SK-N-SH treated with all-trans-retinoic acid at 6 μM for 48 hours (cell line): ENCODE measurements at regions not wholly inside any gene's neighbourhood (a gene's known extent, or its start where the extent isn't known, plus 50 kb on each side); places are given as distances from the start of the nearest gene placed in this dataset.

ENCODE experiments used
- ATAC-seq: fragments of 200-7000 bp; cut with Tn5 transposase; 3 replicates; pipeline ENCODE4 v1.9.1; 2020; ENCODE audit warnings: mild to moderate bottlenecking, moderate library complexity
- ARNTL ChIP-seq: fragments of 450-650 bp; formaldehyde crosslinking; IDR thresholded peaks from 2 replicates; pipeline ENCODE4 v1.5.0; 2020; ENCODE audit warnings: low read depth, mild to moderate bottlenecking, moderate library complexity, borderline replicate concordance
- BACH2 ChIP-seq: fragments of 250-450 bp; sonication (Bioruptor Pico); IDR thresholded peaks from 2 replicates; pipeline ENCODE4 v1.9.0; 2021; ENCODE audit warnings: mild to moderate bottlenecking, borderline replicate concordance
- CREB5 ChIP-seq: fragments of 250-450 bp; sonication (Bioruptor Pico); IDR thresholded peaks from 2 replicates; pipeline ENCODE4 v1.5.1; 2020; ENCODE audit warnings: low read depth, mild to moderate bottlenecking, moderate library complexity
- CSDC2 ChIP-seq: fragments of 250-450 bp; sonication (Bioruptor Pico); IDR thresholded peaks from 2 replicates; pipeline ENCODE4 v1.5.0; 2020; ENCODE audit warnings: mild to moderate bottlenecking, moderate library complexity
- CSRNP3 ChIP-seq: fragments of 250-450 bp; sonication (Bioruptor Pico); IDR thresholded peaks from 2 replicates; pipeline ENCODE4 v1.5.1; 2021; ENCODE audit warnings: mild to moderate bottlenecking, moderate library complexity
- ESRRG ChIP-seq: fragments of 250-450 bp; sonication (Bioruptor Pico); IDR thresholded peaks from 2 replicates; pipeline ENCODE4 v1.6.1; 2021; ENCODE audit warnings: mild to moderate bottlenecking
- GLIS3 ChIP-seq: fragments of 250-450 bp; sonication (Bioruptor Pico); IDR thresholded peaks from 2 replicates; pipeline ENCODE4 v1.5.0; 2020; ENCODE audit warnings: mild to moderate bottlenecking, moderate library complexity
- ISL1 ChIP-seq: fragments of 250-450 bp; sonication (Bioruptor Pico); IDR thresholded peaks from 2 replicates; pipeline ENCODE4 v2.1.2; 2022; ENCODE audit warnings: mild to moderate bottlenecking, moderate library complexity
- OSR1 ChIP-seq: fragments of 250-450 bp; sonication (Bioruptor Pico); IDR thresholded peaks from 2 replicates; pipeline ENCODE4 v1.8.0; 2022; ENCODE audit warnings: moderate library complexity, mild to moderate bottlenecking, inconsistent platforms
- PATZ1 ChIP-seq: fragments of 250-450 bp; sonication (Bioruptor Pico); IDR thresholded peaks from 2 replicates; pipeline ENCODE4 v1.8.0; 2020; ENCODE audit warnings: mild to moderate bottlenecking, moderate library complexity, borderline replicate concordance
- PPARA ChIP-seq: fragments of 250-450 bp; sonication (Bioruptor Pico); IDR thresholded peaks from 2 replicates; pipeline ENCODE4 v1.5.0; 2020; ENCODE audit warnings: mild to moderate bottlenecking, borderline replicate concordance
- RARB ChIP-seq: fragments of 250-450 bp; sonication (Bioruptor Pico); IDR thresholded peaks from 2 replicates; pipeline ENCODE4 v1.8.0; 2021; ENCODE audit warnings: mild to moderate bottlenecking, moderate library complexity
- SNAI2 ChIP-seq: fragments of 250-450 bp; sonication (Bioruptor Pico); IDR thresholded peaks from 2 replicates; pipeline ENCODE4 v1.5.0; 2020; ENCODE audit warnings: mild to moderate bottlenecking, moderate library complexity
- TCF4 ChIP-seq: fragments of 250-450 bp; sonication (Bioruptor Pico); IDR thresholded peaks from 2 replicates; pipeline ENCODE4 v1.8.0; 2021; ENCODE audit warnings: mild to moderate bottlenecking, moderate library complexity, borderline replicate concordance
- TOX ChIP-seq: fragments of 250-450 bp; sonication (Bioruptor Pico); IDR thresholded peaks from 2 replicates; pipeline ENCODE4 v1.8.0; 2021; ENCODE audit warnings: mild to moderate bottlenecking, moderate library complexity, borderline replicate concordance
- ZC3H10 ChIP-seq: fragments of 250-450 bp; sonication (Bioruptor Pico); IDR thresholded peaks from 2 replicates; pipeline ENCODE4 v1.5.1; 2021; ENCODE audit warnings: mild to moderate bottlenecking, moderate library complexity
- ZFP3 ChIP-seq: fragments of 250-450 bp; sonication (Bioruptor Pico); IDR thresholded peaks from 2 replicates; pipeline ENCODE4 v1.5.0; 2020; ENCODE audit warnings: mild to moderate bottlenecking, moderate library complexity
- ZFP30 ChIP-seq: fragments of 450-650 bp; formaldehyde crosslinking; IDR thresholded peaks from 2 replicates; pipeline ENCODE4 v1.5.0; 2022; ENCODE audit warnings: mild to moderate bottlenecking, moderate library complexity
- ZNF565 ChIP-seq: fragments of 450-650 bp; formaldehyde crosslinking; conservative IDR thresholded peaks from 2 replicates; pipeline ENCODE4 v1.5.0; 2020; ENCODE audit warnings: low read depth, mild to moderate bottlenecking, moderate library complexity
- ZNF70 ChIP-seq: fragments of 450-650 bp; formaldehyde crosslinking; IDR thresholded peaks from 2 replicates; pipeline ENCODE4 v1.5.0; 2020; ENCODE audit warnings: mild to moderate bottlenecking, moderate library complexity
- ZNF8 ChIP-seq: fragments of 450-650 bp; formaldehyde crosslinking; IDR thresholded peaks from 2 replicates; pipeline ENCODE4 v1.5.0; 2020; ENCODE audit warnings: mild to moderate bottlenecking, moderate library complexity
- TF ChIP-seq, protein P1 (sequence below): fragments of 250-450 bp; sonication (Bioruptor Pico); IDR thresholded peaks from 2 replicates; pipeline ENCODE4 v1.8.0; 2021; ENCODE audit warnings: low read depth, mild to moderate bottlenecking, moderate library complexity, borderline replicate concordance

DNA sequence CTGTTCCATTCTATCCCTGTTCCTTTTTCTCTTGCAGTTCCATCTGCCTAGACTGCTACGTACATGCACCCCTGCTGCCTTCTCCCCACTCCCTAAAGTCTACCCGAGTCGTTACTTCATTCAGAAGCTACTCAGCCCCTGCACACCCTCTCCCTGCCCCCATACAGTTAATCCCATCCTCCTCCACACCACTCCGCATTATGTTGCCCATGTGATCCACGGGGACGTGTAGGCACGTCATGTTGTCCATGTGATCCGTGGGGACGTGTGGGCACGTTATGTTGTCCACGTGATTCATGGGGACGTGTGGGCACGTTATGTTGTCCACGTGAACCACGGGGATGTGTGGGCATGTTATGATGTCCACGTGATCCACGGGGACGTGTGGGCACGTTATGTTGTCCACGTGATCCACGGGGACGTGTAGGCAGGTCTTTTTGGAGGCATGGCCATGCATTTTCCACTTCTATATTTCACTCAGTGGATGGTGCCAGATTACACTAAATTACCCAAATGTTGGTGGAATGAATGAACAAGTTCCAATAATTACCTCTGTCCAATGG, 299.5 kb downstream of the DCDC2C start:
- ATAC-seq: no peak

GRCh38 chr2:4012197-4012596, 308.8 kb downstream of the DCDC2C start:
- TF ChIP-seq ZFP3 (no peak), TOX (CRISPR knock-in tag) (no peak), CSRNP3 (CRISPR knock-in tag) (no peak), BACH2 (CRISPR knock-in tag) (no peak), ZNF8 (CRISPR knock-in tag) (no peak), PATZ1 (CRISPR knock-in tag) (no peak), ARNTL (no peak), ZC3H10 (CRISPR knock-in tag) (no peak), ZNF70 (CRISPR knock-in tag) (no peak)
- ATAC-seq: no peak

More for the DNA sequence above, 299.5 kb downstream of the DCDC2C start:
- TF ChIP-seq ARNTL (no peak), CREB5 (CRISPR knock-in tag) (no peak), PATZ1 (CRISPR knock-in tag) (no peak), ZNF8 (CRISPR knock-in tag) (no peak), ZC3H10 (CRISPR knock-in tag) (no peak), TOX (CRISPR knock-in tag) (no peak), BACH2 (CRISPR knock-in tag) (no peak), SNAI2 (no peak), ESRRG (CRISPR knock-in tag) (no peak), CSDC2 (CRISPR knock-in tag) (no peak), ZFP30 (CRISPR knock-in tag) (no peak), GLIS3 (CRISPR knock-in tag) (no peak), TCF4 (CRISPR knock-in tag) (no peak), ISL1 (CRISPR knock-in tag) (no peak), ZNF70 (CRISPR knock-in tag) (no peak), RARB (CRISPR knock-in tag) (no peak)
- TF ChIP-seq, protein P1, sequence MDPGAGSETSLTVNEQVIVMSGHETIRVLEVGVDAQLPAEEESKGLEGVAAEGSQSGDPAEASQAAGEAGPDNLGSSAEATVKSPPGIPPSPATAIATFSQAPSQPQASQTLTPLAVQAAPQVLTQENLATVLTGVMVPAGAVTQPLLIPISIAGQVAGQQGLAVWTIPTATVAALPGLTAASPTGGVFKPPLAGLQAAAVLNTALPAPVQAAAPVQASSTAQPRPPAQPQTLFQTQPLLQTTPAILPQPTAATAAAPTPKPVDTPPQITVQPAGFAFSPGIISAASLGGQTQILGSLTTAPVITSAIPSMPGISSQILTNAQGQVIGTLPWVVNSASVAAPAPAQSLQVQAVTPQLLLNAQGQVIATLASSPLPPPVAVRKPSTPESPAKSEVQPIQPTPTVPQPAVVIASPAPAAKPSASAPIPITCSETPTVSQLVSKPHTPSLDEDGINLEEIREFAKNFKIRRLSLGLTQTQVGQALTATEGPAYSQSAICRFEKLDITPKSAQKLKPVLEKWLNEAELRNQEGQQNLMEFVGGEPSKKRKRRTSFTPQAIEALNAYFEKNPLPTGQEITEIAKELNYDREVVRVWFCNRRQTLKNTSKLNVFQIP (CRISPR knock-in tag): no peak

GRCh38 chr2:4018535-4018934, 315.2 kb downstream of the DCDC2C start:
- ATAC-seq: no peak
- TF ChIP-seq BACH2 (CRISPR knock-in tag) (no peak), CREB5 (CRISPR knock-in tag) (no peak), PATZ1 (CRISPR knock-in tag) (no peak), ZC3H10 (CRISPR knock-in tag) (no peak), TCF4 (CRISPR knock-in tag) (no peak), GLIS3 (CRISPR knock-in tag) (no peak), CSDC2 (CRISPR knock-in tag) (no peak), OSR1 (CRISPR knock-in tag) (no peak), CSRNP3 (CRISPR knock-in tag) (no peak), ZFP30 (CRISPR knock-in tag) (no peak), ZNF565 (CRISPR knock-in tag) (no peak), ISL1 (CRISPR knock-in tag) (no peak), PPARA (CRISPR knock-in tag) (no peak), ZNF70 (CRISPR knock-in tag) (no peak), RARB (CRISPR knock-in tag) (no peak)
